H1 (cell line): ENCODE measurements at regions not wholly inside any gene's neighbourhood (a gene's known extent, or its start where the extent isn't known, plus 50 kb on each side); places are given as distances from the start of the nearest gene placed in this dataset.

Experiments used
- CTCF ChIA-PET: fragments of 300-600 bp; sonication (Branson Sonifier 250); formaldehyde crosslinking; loops from one replicate; lab custom pipeline; 2021; ENCODE audit not compliant: partially characterized antibody; lab: Charles Lee
- POLR2A ChIA-PET: fragments of 300-600 bp; sonication (Branson Sonifier 250); formaldehyde crosslinking; loops from one replicate; lab custom pipeline; 2021; ENCODE audit warnings: inconsistent platforms; ENCODE audit not compliant: partially characterized antibody; lab: Charles Lee
- DNase-seq, 2 experiments: peaks; one replicate each; pipeline versions ENCODE4 v3.0.0 to v3.0.0-alpha.2; 2010 to 2022; ENCODE audit warnings: low spot score in 2 of 2, low read depth in 1 of 2, mixed read lengths in 1 of 2
- FAIRE-seq: peaks from 2 replicates; lab custom pipeline; 2011; peaks lifted over from hg19 to GRCh38; lab: Jason Lieb, UNC
- H2AFZ ChIP-seq: 2 replicates; pipeline ENCODE4 v1.8.1; 2012; ENCODE audit warnings: low read length, inconsistent platforms
- H2AK5ac ChIP-seq: 2 replicates; pipeline ENCODE4 v1.6.1; 2013; ENCODE audit warnings: low read depth, low read length
- H2BK120ac ChIP-seq: replicated peaks from 2 replicates; pipeline ENCODE3; 2013; ENCODE audit warnings: low read depth, low read length, inconsistent platforms
- H2BK12ac ChIP-seq: 2 replicates; pipeline ENCODE4 v1.6.1; 2013; ENCODE audit warnings: low read depth, low read length
- H2BK15ac ChIP-seq: 2 replicates; pipeline ENCODE4 v1.6.1; 2013; ENCODE audit warnings: low read length
- H2BK20ac ChIP-seq: 2 replicates; pipeline ENCODE4 v1.6.1; 2013; ENCODE audit warnings: low read length
- H2BK5ac ChIP-seq: 2 replicates; pipeline ENCODE4 v1.6.1; 2013; ENCODE audit warnings: low read depth, low read length
- H3K14ac ChIP-seq: 2 replicates; pipeline ENCODE4 v1.6.1; 2013; ENCODE audit warnings: inconsistent platforms; ENCODE audit not compliant: insufficient read length
- H3K18ac ChIP-seq: 2 replicates; pipeline ENCODE4 v1.6.1; 2013; ENCODE audit warnings: low read length; ENCODE audit errors: extremely low read depth
- H3K23ac ChIP-seq: 2 replicates; pipeline ENCODE4 v1.6.1; 2013; ENCODE audit warnings: inconsistent platforms; ENCODE audit not compliant: insufficient read length
- H3K23me2 ChIP-seq: 2 replicates; pipeline ENCODE4 v1.6.1; 2013; ENCODE audit warnings: low read depth, low read length
- H3K27ac ChIP-seq: 2 replicates; pipeline ENCODE4 v1.6.1; 2011; ENCODE audit warnings: low read depth, low read length, inconsistent platforms
- H3K27me3 ChIP-seq, 4 experiments: replicated peaks in 1 of 4; 1 replicate in 1 of 4; 2 replicates in 3 of 4; pipeline versions ENCODE4 v1.6.1 to v1.8.1; 2011 to 2013; ENCODE audit warnings: low read length in 3 of 4, mild to moderate bottlenecking in 3 of 4, inconsistent platforms in 2 of 4, mixed read lengths in 2 of 4, moderate library complexity in 1 of 4; ENCODE audit not compliant: control insufficient read depth in 3 of 4, insufficient read depth in 3 of 4; ENCODE audit errors: extremely low read depth in 1 of 4
- H3K36me3 ChIP-seq, 4 experiments: 2 replicates each; pipeline versions ENCODE4 v1.6.1 to v1.8.1; 2011 to 2013; ENCODE audit warnings: mild to moderate bottlenecking in 4 of 4, low read length in 3 of 4, moderate library complexity in 2 of 4, control low read depth in 1 of 4, inconsistent platforms in 1 of 4; ENCODE audit not compliant: insufficient read depth in 4 of 4, control insufficient read depth in 2 of 4
- H3K4ac ChIP-seq: replicated peaks from 2 replicates; pipeline ENCODE3; 2013; ENCODE audit warnings: low read length, low read depth, mixed read lengths, inconsistent platforms; ENCODE audit not compliant: insufficient read length
- H3K4me1 ChIP-seq, 4 experiments: replicated peaks in 1 of 4; 1 replicate in 1 of 4; 2 replicates in 3 of 4; pipeline versions ENCODE4 v1.6.1 to v1.8.1; 2011 to 2013; ENCODE audit warnings: low read length in 3 of 4, inconsistent platforms in 2 of 4, mixed read lengths in 1 of 4; ENCODE audit not compliant: insufficient read depth in 4 of 4, control insufficient read depth in 3 of 4
- H3K4me2 ChIP-seq, 2 experiments: 2 replicates each; pipeline versions ENCODE4 v1.6.1 to v1.8.1; 2011 to 2013; ENCODE audit warnings: low read depth in 2 of 2, low read length in 2 of 2, control low read depth in 1 of 2, inconsistent platforms in 1 of 2, mild to moderate bottlenecking in 1 of 2; ENCODE audit not compliant: insufficient read depth in 1 of 2
- H3K4me3 ChIP-seq, 4 experiments: fragments of 200-600, 300-600 bp in 1 of 4; sonication (generic), shearing (Covaris generic), sonication (Bioruptor Twin) in 1 of 4; 2 replicates each; pipeline versions ENCODE4 v1.5.1 to v1.8.1; 2011 to 2016; ENCODE audit warnings: low read length in 4 of 4, low read depth in 3 of 4, control low read depth in 2 of 4, inconsistent platforms in 2 of 4, mild to moderate bottlenecking in 2 of 4, mixed read lengths in 1 of 4, moderate library complexity in 1 of 4; ENCODE audit not compliant: insufficient read depth in 2 of 4; ENCODE audit errors: extremely low read depth in 1 of 4
- H3K56ac ChIP-seq: replicated peaks from 2 replicates; pipeline ENCODE3; 2013; ENCODE audit warnings: low read depth, mild to moderate bottlenecking, mixed read lengths, low read length, inconsistent platforms; ENCODE audit not compliant: insufficient read length
- H3K79me1 ChIP-seq: 2 replicates; pipeline ENCODE4 v1.6.1; 2013; ENCODE audit warnings: low read depth, low read length, control low read depth
- H3K79me2 ChIP-seq, 2 experiments: 2 replicates each; pipeline versions ENCODE4 v1.6.1 to v1.8.1; 2012 to 2013; ENCODE audit warnings: low read length in 2 of 2, mild to moderate bottlenecking in 2 of 2, inconsistent platforms in 1 of 2; ENCODE audit not compliant: insufficient read depth in 2 of 2, control insufficient read depth in 1 of 2
- H3K9ac ChIP-seq, 4 experiments: replicated peaks in 1 of 4; 1 replicate in 1 of 4; 2 replicates in 3 of 4; pipeline versions ENCODE4 v1.6.1 to v1.8.1; 2011 to 2013; ENCODE audit warnings: low read depth in 3 of 4, low read length in 3 of 4, control low read depth in 2 of 4, mild to moderate bottlenecking in 2 of 4, moderate library complexity in 2 of 4, inconsistent platforms in 1 of 4; ENCODE audit errors: extremely low read depth in 1 of 4
- H3K9me3 ChIP-seq, 2 experiments: 2 replicates each; pipeline versions ENCODE4 v1.6.1 to v1.8.1; 2012 to 2013; ENCODE audit warnings: mild to moderate bottlenecking in 2 of 2, moderate library complexity in 2 of 2, control low read depth in 1 of 2, inconsistent platforms in 1 of 2, low read depth in 1 of 2, low read length in 1 of 2, mixed read lengths in 1 of 2; ENCODE audit not compliant: insufficient read depth in 2 of 2
- H4K20me1 ChIP-seq, 2 experiments: replicated peaks in 1 of 2; 2 replicates each; pipeline versions ENCODE3 to v1.8.1; 2011 to 2013; ENCODE audit warnings: inconsistent platforms in 2 of 2, low read length in 2 of 2, mild to moderate bottlenecking in 1 of 2; ENCODE audit not compliant: insufficient read depth in 2 of 2, control insufficient read depth in 1 of 2
- H4K5ac ChIP-seq: 2 replicates; pipeline ENCODE4 v1.6.1; 2013; ENCODE audit warnings: low read length, low read depth, mixed read lengths, inconsistent platforms; ENCODE audit not compliant: insufficient read length
- H4K8ac ChIP-seq: 2 replicates; pipeline ENCODE4 v1.8.0; 2013; ENCODE audit warnings: mild to moderate bottlenecking, moderate library complexity, low read length, inconsistent platforms; ENCODE audit not compliant: insufficient read depth; ENCODE audit errors: extremely low read depth
- H4K91ac ChIP-seq: replicated peaks from 2 replicates; pipeline ENCODE3; 2013; ENCODE audit warnings: low read length, mixed read lengths, inconsistent platforms; ENCODE audit not compliant: insufficient read length
- ASH2L ChIP-seq: fragments of 200-600, 300-600 bp; sonication (generic); IDR thresholded peaks from one replicate; pipeline ENCODE4 v1.7.1; 2017; ENCODE audit warnings: low read length
- BCL11A ChIP-seq, 2 experiments: IDR thresholded peaks; one replicate each; pipeline ENCODE4 v1.6.1; 2011; ENCODE audit warnings: low read depth in 2 of 2, low read length in 2 of 2, mild to moderate bottlenecking in 2 of 2
- BRCA1 ChIP-seq: IDR thresholded peaks from 2 replicates; pipeline ENCODE4 v1.6.1; 2012; ENCODE audit warnings: low read depth, low read length, improper control_type of control experiment
- CHD2 ChIP-seq: IDR thresholded peaks from 2 replicates; pipeline ENCODE4 v1.6.1; 2012; ENCODE audit warnings: low read length, improper control_type of control experiment
- CTBP2 ChIP-seq: IDR thresholded peaks from 2 replicates; pipeline ENCODE4 v1.7.0; 2011; ENCODE audit warnings: borderline replicate concordance, mild to moderate bottlenecking, moderate library complexity, mixed read lengths, low read length; ENCODE audit not compliant: insufficient read depth, insufficient read length
- EGR1 ChIP-seq: IDR thresholded peaks from 2 replicates; pipeline ENCODE4 v1.6.1; 2011; ENCODE audit warnings: low read depth, low read length, borderline replicate concordance
- PHF8 ChIP-seq: fragments of 200-600 bp; sonication (generic); conservative IDR thresholded peaks from 2 replicates; pipeline ENCODE4 v1.7.1; 2012; ENCODE audit warnings: low read depth, mild to moderate bottlenecking, inconsistent platforms, low read length, moderate library complexity
- POLR2AphosphoS5 ChIP-seq: IDR thresholded peaks from 2 replicates; pipeline ENCODE4 v1.6.1; 2011; ENCODE audit warnings: low read depth, low read length
- RXRA ChIP-seq: IDR thresholded peaks from 2 replicates; pipeline ENCODE4 v1.6.1; 2011; ENCODE audit warnings: low read depth, mild to moderate bottlenecking, low read length, moderate library complexity; ENCODE audit not compliant: insufficient read depth
- SAP30 ChIP-seq: fragments of 300-600 bp; sonication (generic); IDR thresholded peaks from 2 replicates; pipeline ENCODE4 v1.7.1; 2012; ENCODE audit warnings: low read length, moderate library complexity, mild to moderate bottlenecking, inconsistent platforms; ENCODE audit not compliant: insufficient read depth, insufficient replicate concordance
- TBP ChIP-seq: IDR thresholded peaks from 2 replicates; pipeline ENCODE4 v1.6.1; 2011; ENCODE audit warnings: low read depth, low read length, improper control_type of control experiment
- WGBS, 2 experiments: shearing (Covaris generic) in 1 of 2; methylation state at CpG; one replicate each; pipeline versions ENCODE4 v1.1.6 to v1.1.7; 2013 to 2015; ENCODE audit warnings: low lambda C conversion rate in 2 of 2, mixed read lengths in 2 of 2, inconsistent platforms in 1 of 2, low coverage in 1 of 2, missing lambda C conversion rate in 1 of 2; ENCODE audit not compliant: insufficient replicate concordance in 2 of 2, insufficient coverage in 1 of 2, insufficient read length in 1 of 2; ENCODE audit errors: extremely low coverage in 1 of 2, missing lambda C conversion rate in 1 of 2; 5-methylcytosine and 5-hydroxymethylcytosine counted together

GRCh38 chr5:42035526-42035925 lies 110.4 kb downstream of the FBXO4 start:
- POLR2A ChIA-PET = no interaction called here
- WGBS, 2 experiments = 89% methylated on average over 1 of the region's 1 CpG; no CpG with 5 or more reads in 1 of the 2 experiments
- Histone ChIP-seq H3K14ac (no peak overlapping the region), H3K56ac (no peak overlapping the region), H3K4me1 (no peaks in the 10 kb centered on the region), H3K9me3 (no peaks in the 10 kb centered on the region), H3K79me2 (no peaks in the 10 kb centered on the region), H4K5ac (no peak overlapping the region), H3K4me3 (no peak overlapping the region), H3K23ac (no peak overlapping the region), H2BK15ac (no peak overlapping the region), H3K36me3 (no peaks in the 10 kb centered on the region), H4K20me1 (no peaks in the 10 kb centered on the region), H2BK12ac (no peak overlapping the region), H2BK20ac (no peak overlapping the region), H4K8ac (no peak overlapping the region), H2BK5ac (no peak overlapping the region), H3K79me1 (no peaks in the 10 kb centered on the region), H3K27me3 (no peaks in the 10 kb centered on the region), H4K91ac (no peak overlapping the region), H2AFZ (no peak overlapping the region), H2BK120ac (no peak overlapping the region), H3K9ac (no peak overlapping the region), H3K4me2 (no peak overlapping the region), H2AK5ac (no peak overlapping the region), H3K18ac (no peak overlapping the region), H3K4ac (no peak overlapping the region), H3K27ac (no peak overlapping the region), H3K23me2 (no peaks in the 10 kb centered on the region)
- DNase-seq (no peak), FAIRE-seq (no peak)
- CTCF ChIA-PET = interaction anchor here (3.0 kb wide), 1 partner anchor 22 kb away, joined by 12 read pairs; no protein-coding TSS in a partner anchor
- TF ChIP-seq POLR2AphosphoS5 (no peak), EGR1 (no peak), ASH2L (no peak), RXRA (no peak), TBP (no peak), PHF8 (no peak), SAP30 (no peak), CTBP2 (no peak), BRCA1 (no peak), BCL11A (IDR thresholded peaks at IDR 0.05; ENCODE audit: low read depth in 2 of 2, low read length in 2 of 2) (no peak), CHD2 (no peak)
